ENCODE measurements at regions not wholly inside any gene's neighbourhood (a gene's known extent, or its start where the extent isn't known, plus 50 kb on each side); places are given as distances from the start of the nearest gene placed in this dataset.

- no peak overlapping the region for H3K4me3 ChIP-seq (ENCODE audit: low read depth, low read length)
- no peak for DNase-seq (ENCODE audit: low read depth)
- no peak for TF ChIP-seq CTCF (IDR thresholded peaks at IDR 0.05; ENCODE audit: insufficient read depth, low read depth, low read length)
Observed at GRCh38 chr16:64225036-64225435, 896.8 kb downstream of the CDH11 start.

GRCh38 chr16:64217789-64218535 is 903.9 kb downstream of the CDH11 start:
- no peak for DNase-seq (ENCODE audit: low read depth)
- no peak overlapping the region for H3K4me3 ChIP-seq (ENCODE audit: low read depth, low read length)
- TF ChIP-seq CTCF (IDR thresholded peaks at IDR 0.05; ENCODE audit: insufficient read depth, low read depth, low read length) = no peak

- DNase-seq (ENCODE audit: low read depth) = no peak
- H3K4me3 ChIP-seq (ENCODE audit: low read depth, low read length) = no peak overlapping the region
- no peak for TF ChIP-seq CTCF (IDR thresholded peaks at IDR 0.05; ENCODE audit: insufficient read depth, low read depth, low read length)
Observed at GRCh38 chr16:64215730-64216129, 906.1 kb downstream of the CDH11 start.

GRCh38 chr16:64211331-64211730 is 910.5 kb downstream of the CDH11 start:
- H3K4me3 ChIP-seq (ENCODE audit: low read depth, low read length) = no peak overlapping the region
- peak; percentile 12 for DNase-seq (ENCODE audit: low read depth)
- TF ChIP-seq CTCF (IDR thresholded peaks at IDR 0.05; ENCODE audit: insufficient read depth, low read depth, low read length) = no peak

GRCh38 chr16:64206862-64207261 is 915.0 kb downstream of the CDH11 start:
- no peak for TF ChIP-seq CTCF (IDR thresholded peaks at IDR 0.05; ENCODE audit: insufficient read depth, low read depth, low read length)
- H3K4me3 ChIP-seq (ENCODE audit: low read depth, low read length) = no peak overlapping the region
- DNase-seq (ENCODE audit: low read depth) = no peak

- no peak for TF ChIP-seq CTCF (IDR thresholded peaks at IDR 0.05; ENCODE audit: insufficient read depth, low read depth, low read length)
- no peak for DNase-seq (ENCODE audit: low read depth)
- H3K4me3 ChIP-seq (ENCODE audit: low read depth, low read length) = no peak overlapping the region
Observed at GRCh38 chr16:64203126-64203525, 918.7 kb downstream of the CDH11 start.

- no peak for DNase-seq (ENCODE audit: low read depth)
- H3K4me3 ChIP-seq (ENCODE audit: low read depth, low read length) = no peak overlapping the region
- TF ChIP-seq CTCF (IDR thresholded peaks at IDR 0.05; ENCODE audit: insufficient read depth, low read depth, low read length) = no peak
Observed at GRCh38 chr16:64202571-64202970, 919.3 kb downstream of the CDH11 start.

All from fibroblast of villous mesenchyme (primary cell).